Activated CD4-positive, alpha-beta T cell treated with anti-CD3 and anti-CD28 coated beads for 36 hours (primary cell): ENCODE measurements at regions not wholly inside any gene's neighbourhood (a gene's known extent, or its start where the extent isn't known, plus 50 kb on each side); places are given as distances from the start of the nearest gene placed in this dataset.
A peak's percentile ranks its signal among the peaks of the same experiment; 100 is the strongest.
"Not testable (repeated sequence)": the region's sequence is repeated elsewhere in the genome, so short reads cannot be mapped to it uniquely, and the experiment has no call there.

Experiments used
- ATAC-seq: fragments of 200-7000 bp; cut with Tn5 transposase; one replicate; pipeline ENCODE4 v1.10.0; 2021; ENCODE audit warnings: mild to moderate bottlenecking, moderate library complexity
- CTCF ChIA-PET: fragments of 350-600 bp; sonication (Branson Sonifier 250); formaldehyde crosslinking; loops from one replicate; lab custom pipeline; 2021; ENCODE audit warnings: antibody characterized with exemption; lab: Charles Lee
- POLR2A ChIA-PET: fragments of 350-600 bp; sonication (Branson Sonifier 250); formaldehyde crosslinking; loops from one replicate; lab custom pipeline; 2021; ENCODE audit warnings: antibody characterized with exemption, inconsistent platforms; lab: Charles Lee
- DNase-seq: peaks from one replicate; pipeline ENCODE4 v3.0.0-alpha.2; 2020
- H3K27ac Mint-ChIP-seq: one replicate; pipeline ENCODE4 v1.8.0; 2021; ENCODE audit warnings: mixed read lengths
- H3K27me3 Mint-ChIP-seq: one replicate; pipeline ENCODE4 v1.8.0; 2021; ENCODE audit warnings: mixed read lengths
- H3K36me3 Mint-ChIP-seq: one replicate; pipeline ENCODE4 v1.8.0; 2021; ENCODE audit warnings: low read depth, mixed read lengths
- H3K4me1 Mint-ChIP-seq: one replicate; pipeline ENCODE4 v1.8.0; 2021; ENCODE audit warnings: mixed read lengths
- H3K4me3 Mint-ChIP-seq: one replicate; pipeline ENCODE4 v1.8.0; 2021; ENCODE audit warnings: mild to moderate bottlenecking, moderate library complexity, mixed read lengths
- H3K9me3 Mint-ChIP-seq: one replicate; pipeline ENCODE4 v1.8.0; 2021; ENCODE audit warnings: low read depth, mixed read lengths
- intact Hi-C, 2 experiments: fragments of 100-400 bp; cut with DNase I in 1 of 2; cut with micrococcal nuclease in 1 of 2; formaldehyde crosslinking; loops; one replicate each; pipeline versions ENCODE4 v1.14.2 to v1.15.1; 2022 to 2024; cut with DNase I, micrococcal nuclease

- peaks cover 31% of the 10 kb centered on the region for H3K9me3 Mint-ChIP-seq
- CTCF ChIA-PET, result no interaction called here
- ATAC-seq (no peak), DNase-seq (no peak)
- POLR2A ChIA-PET, result no interaction called here
- peaks cover 2% of the 10 kb centered on the region for H3K4me1 Mint-ChIP-seq
- intact Hi-C loops, result no loop called here
- peaks cover 56% of the 10 kb centered on the region for H3K27me3 Mint-ChIP-seq
- H3K4me3 Mint-ChIP-seq, result no peak overlapping the region
- H3K36me3 Mint-ChIP-seq, result peaks cover 6% of the 10 kb centered on the region
- H3K27ac Mint-ChIP-seq, result no peak overlapping the region
Measured at GRCh38 chr3:194900854-194901522, 215.3 kb downstream of the FAM43A start.

DNA sequence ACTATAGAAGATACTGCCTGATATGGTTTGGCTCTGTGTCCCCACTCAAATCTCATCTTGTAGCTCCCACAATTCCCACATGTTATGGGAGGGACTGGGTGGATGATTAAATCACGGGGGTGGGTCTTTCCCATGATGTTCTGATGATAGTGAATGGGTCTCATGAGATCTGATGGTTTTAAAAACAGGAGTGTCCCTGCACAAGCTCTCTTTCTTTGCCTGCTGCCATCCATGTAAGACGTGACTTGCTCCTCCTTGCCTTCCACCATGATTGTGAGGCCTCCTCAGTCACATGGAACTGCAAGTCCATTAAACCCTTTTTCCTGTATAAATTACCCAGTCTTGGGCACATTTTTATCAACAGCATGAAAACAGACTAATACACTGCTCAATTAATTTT, 217.8 kb downstream of the FAM43A start:
- intact Hi-C loops, ATAC-seq, H3K4me1 Mint-ChIP-seq, DNase-seq, H3K27ac Mint-ChIP-seq, H3K36me3 Mint-ChIP-seq, H3K4me3 Mint-ChIP-seq, POLR2A ChIA-PET: not testable (repeated sequence)
- peaks cover 25% of the 10 kb centered on the region for H3K9me3 Mint-ChIP-seq
- peaks cover 39% of the 10 kb centered on the region for H3K27me3 Mint-ChIP-seq
- CTCF ChIA-PET, result interaction anchor here (1.6 kb wide), 1 partner anchor 221 kb away, joined by 5 read pairs; no protein-coding TSS in a partner anchor

- CTCF ChIA-PET, H3K27ac Mint-ChIP-seq, H3K4me1 Mint-ChIP-seq, intact Hi-C loops, DNase-seq, ATAC-seq, H3K4me3 Mint-ChIP-seq, H3K36me3 Mint-ChIP-seq, POLR2A ChIA-PET: not testable (repeated sequence)
- Mint-ChIP-seq H3K9me3 (peaks cover 15% of the 10 kb centered on the region), H3K27me3 (peaks cover 31% of the 10 kb centered on the region)
Measured at GRCh38 chr3:194904999-194905398, 219.3 kb downstream of the FAM43A start.

DNA sequence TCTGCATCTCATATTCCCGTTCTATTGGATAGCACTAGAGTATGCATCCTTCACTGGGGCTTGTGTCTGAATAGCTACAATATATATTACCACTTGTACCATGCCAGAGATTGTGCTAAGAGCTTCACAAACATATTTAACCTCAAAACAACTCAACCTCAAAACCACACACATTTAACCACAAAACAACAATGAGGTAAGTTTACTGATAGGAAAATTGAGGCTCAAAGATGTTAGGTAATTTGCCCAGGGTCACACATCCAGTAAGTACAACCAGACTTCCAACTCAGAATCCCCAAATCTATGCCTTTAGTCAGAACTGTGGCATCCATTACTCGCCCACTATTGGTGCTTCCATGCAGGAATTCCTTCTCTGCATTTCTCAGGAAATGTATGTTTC, 220.0 kb downstream of the FAM43A start:
- intact Hi-C loops, result no loop called here
- H3K4me3 Mint-ChIP-seq, result no peak overlapping the region
- DNase-seq, result no peak
- ATAC-seq, result no peak
- H3K27me3 Mint-ChIP-seq, result peaks cover 24% of the 10 kb centered on the region
- H3K27ac Mint-ChIP-seq, result no peak overlapping the region
- peaks cover 8% of the 10 kb centered on the region for H3K9me3 Mint-ChIP-seq
- ChIA-PET CTCF (no interaction called here), POLR2A (no interaction called here)
- H3K4me1 Mint-ChIP-seq, result peaks cover 5% of the 10 kb centered on the region
- peaks cover 2% of the 10 kb centered on the region for H3K36me3 Mint-ChIP-seq

DNA sequence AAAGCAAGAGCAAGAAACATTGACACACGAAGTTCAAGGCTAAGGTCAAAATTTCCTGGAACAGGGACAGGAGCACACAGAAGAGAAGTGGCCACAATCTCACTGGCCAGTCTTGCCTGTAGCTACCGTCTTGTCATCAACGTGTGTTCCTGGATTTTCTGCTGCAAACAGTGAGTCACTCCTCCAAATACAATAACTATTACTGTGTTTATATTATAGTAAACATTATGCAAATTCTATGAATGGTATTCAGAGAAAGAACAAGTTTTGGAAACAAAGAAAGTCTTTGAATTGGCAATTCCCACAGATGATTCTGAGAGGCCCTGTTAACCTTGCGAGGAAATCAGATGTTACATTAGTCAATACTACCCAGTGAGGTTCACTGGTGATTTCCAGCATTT, 220.5 kb downstream of the FAM43A start:
- Mint-ChIP-seq H3K4me3 (no peak overlapping the region), H3K9me3 (peaks cover 7% of the 10 kb centered on the region), H3K36me3 (peaks cover 2% of the 10 kb centered on the region), H3K27me3 (peaks cover 21% of the 10 kb centered on the region), H3K4me1 (peaks cover 5% of the 10 kb centered on the region), H3K27ac (no peak overlapping the region)
- ATAC-seq, result peak; percentile 44
- intact Hi-C loops, result no loop called here
- no peak for DNase-seq
- ChIA-PET CTCF (interaction anchor here (1.4 kb wide), 1 partner anchor 15 kb away, joined by 4 read pairs; no protein-coding TSS in a partner anchor), POLR2A (no interaction called here)

GRCh38 chr3:194906970-194907629, 221.4 kb downstream of the FAM43A start:
- H3K4me3 Mint-ChIP-seq, result no peak overlapping the region
- ATAC-seq (peak; percentile 51), DNase-seq (peak; percentile 16)
- POLR2A ChIA-PET, result interaction anchor here (0.6 kb wide), 1 partner anchor 46 kb away, joined by 8 read pairs; no protein-coding TSS in a partner anchor
- peaks cover 5% of the 10 kb centered on the region for H3K4me1 Mint-ChIP-seq
- H3K27ac Mint-ChIP-seq, result no peak overlapping the region
- H3K27me3 Mint-ChIP-seq, result peaks cover 15% of the 10 kb centered on the region
- H3K9me3 Mint-ChIP-seq, result peaks cover 7% of the 10 kb centered on the region
- CTCF ChIA-PET, result interaction anchor here (1.4 kb wide), 1 partner anchor 15 kb away, joined by 4 read pairs; no protein-coding TSS in a partner anchor
- intact Hi-C loops, result no loop called here
- peaks cover 2% of the 10 kb centered on the region for H3K36me3 Mint-ChIP-seq

DNA sequence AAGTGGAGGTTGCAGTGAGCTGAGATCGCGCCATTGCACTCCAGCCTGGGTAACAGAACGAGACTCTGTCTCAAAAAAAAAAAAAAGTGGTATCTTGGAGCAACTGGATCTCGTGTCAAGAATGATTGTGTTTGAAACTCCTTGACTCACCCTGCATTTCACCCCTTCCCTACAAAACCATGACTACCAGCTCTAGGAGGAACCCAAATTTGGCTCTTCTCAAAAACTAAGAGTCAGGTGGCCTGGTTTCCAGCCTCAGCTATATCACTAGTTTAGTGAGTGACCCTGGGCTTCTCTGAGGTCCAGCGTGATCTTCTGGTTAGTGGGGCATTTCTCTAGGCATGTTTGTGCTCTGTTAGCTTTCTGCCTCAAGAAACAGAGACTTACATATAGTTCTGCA, 222.1 kb downstream of the FAM43A start:
- H3K4me1 Mint-ChIP-seq, result peaks cover 5% of the 10 kb centered on the region
- H3K9me3 Mint-ChIP-seq, result peaks cover 7% of the 10 kb centered on the region
- H3K4me3 Mint-ChIP-seq, result no peak overlapping the region
- ATAC-seq (no peak), DNase-seq (no peak)
- ChIA-PET CTCF (no interaction called here), POLR2A (interaction anchor here (0.6 kb wide), 3 partner anchors 10 to 561 kb away, joined by 3 to 8 read pairs (median 5); no protein-coding TSS in a partner anchor)
- intact Hi-C loops, result no loop called here
- H3K36me3 Mint-ChIP-seq, result peaks cover 2% of the 10 kb centered on the region
- H3K27ac Mint-ChIP-seq, result no peak overlapping the region
- H3K27me3 Mint-ChIP-seq, result peaks cover 13% of the 10 kb centered on the region

- peaks cover 18% of the 10 kb centered on the region for H3K27me3 Mint-ChIP-seq
- no peak for ATAC-seq
- POLR2A ChIA-PET, result no interaction called here
Measured at GRCh38 chr3:194908496-194908895, 222.8 kb downstream of the FAM43A start.

DNA sequence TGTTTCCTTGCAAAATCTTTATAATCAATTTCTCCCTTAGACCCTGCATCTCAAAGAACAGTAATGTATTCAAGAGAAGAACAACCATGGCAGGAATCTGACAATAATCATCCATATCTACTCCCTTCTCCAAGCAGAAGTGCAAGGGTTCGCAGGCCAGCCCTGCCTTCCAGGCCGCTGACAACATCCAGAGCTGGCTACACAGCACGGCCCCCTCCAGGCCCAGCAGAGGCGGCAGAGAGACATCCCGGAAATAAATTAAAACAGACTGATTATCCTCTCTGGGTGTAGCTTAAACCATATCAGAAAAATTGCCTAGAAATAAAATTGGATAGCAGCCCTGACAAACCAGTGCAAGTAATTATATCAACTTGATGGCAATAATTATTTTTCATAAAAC, 223.3 kb downstream of the FAM43A start:
- no peak for DNase-seq
- ATAC-seq, result no peak
- intact Hi-C loops, result no loop called here
- peaks cover 18% of the 10 kb centered on the region for H3K27me3 Mint-ChIP-seq
- peaks cover 2% of the 10 kb centered on the region for H3K36me3 Mint-ChIP-seq
- ChIA-PET CTCF (interaction anchor here (0.6 to 1.1 kb wide), 2 partner anchors 238 to 423 kb away, joined by 3 to 4 read pairs; no protein-coding TSS in a partner anchor), POLR2A (no interaction called here)
- no peak overlapping the region for H3K4me3 Mint-ChIP-seq
- peaks cover 5% of the 10 kb centered on the region for H3K4me1 Mint-ChIP-seq
- peaks cover 4% of the 10 kb centered on the region for H3K9me3 Mint-ChIP-seq
- H3K27ac Mint-ChIP-seq, result no peak overlapping the region

More at GRCh38 chr3:194908496-194908895, 222.8 kb downstream of the FAM43A start:
- peaks cover 5% of the 10 kb centered on the region for H3K9me3 Mint-ChIP-seq
- DNase-seq, result no peak
- intact Hi-C loops, result no loop called here
- H3K27ac Mint-ChIP-seq, result no peak overlapping the region
- no peak overlapping the region for H3K4me3 Mint-ChIP-seq
- CTCF ChIA-PET, result interaction anchor here (0.6 to 1.1 kb wide), 2 partner anchors 237 to 423 kb away, joined by 3 to 4 read pairs; no protein-coding TSS in a partner anchor
- H3K36me3 Mint-ChIP-seq, result peaks cover 2% of the 10 kb centered on the region
- H3K4me1 Mint-ChIP-seq, result peaks cover 5% of the 10 kb centered on the region

DNA sequence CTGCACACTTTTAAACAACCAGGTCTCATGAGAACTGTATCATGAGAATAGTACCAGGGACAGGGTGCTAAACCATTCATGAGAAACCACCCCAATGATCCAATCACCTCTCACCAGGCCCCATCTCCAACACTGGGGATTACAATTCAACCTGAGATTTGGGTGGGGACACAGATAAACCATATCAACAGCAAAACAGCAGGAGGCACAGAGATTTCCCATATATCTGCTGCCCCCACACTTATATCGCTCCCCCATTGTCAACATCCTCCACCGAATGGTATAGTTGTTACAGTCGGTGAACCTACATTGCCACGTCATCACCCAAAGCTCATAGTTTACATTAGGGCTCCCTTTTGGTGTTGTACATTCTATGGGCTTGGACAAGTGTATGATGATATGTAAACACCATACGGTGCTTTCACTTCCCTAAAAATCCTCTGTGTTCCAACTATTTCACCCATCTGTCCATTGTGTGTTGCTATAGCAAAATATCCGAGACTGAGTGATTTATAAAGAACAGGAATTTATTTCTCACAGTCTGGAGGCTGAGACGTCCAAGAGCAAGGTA, 224.8 kb downstream of the FAM43A start:
- no peak overlapping the region for H3K27ac Mint-ChIP-seq
- H3K4me1 Mint-ChIP-seq, result peaks cover 5% of the 10 kb centered on the region
- intact Hi-C loops, result no loop called here
- ChIA-PET POLR2A (no interaction called here), CTCF (no interaction called here)
- H3K9me3 Mint-ChIP-seq, result no peaks in the 10 kb centered on the region
- DNase-seq (no peak), ATAC-seq (no peak)
- peaks cover 21% of the 10 kb centered on the region for H3K27me3 Mint-ChIP-seq
- no peaks in the 10 kb centered on the region for H3K36me3 Mint-ChIP-seq
- H3K4me3 Mint-ChIP-seq, result no peak overlapping the region

- Mint-ChIP-seq H3K9me3 (peaks cover 3% of the 10 kb centered on the region), H3K4me1 (no peaks in the 10 kb centered on the region), H3K36me3 (no peaks in the 10 kb centered on the region), H3K4me3 (no peak overlapping the region), H3K27ac (no peak overlapping the region), H3K27me3 (peaks cover 21% of the 10 kb centered on the region)
- POLR2A ChIA-PET, result no interaction called here
- ATAC-seq (no peak), DNase-seq (no peak)
- intact Hi-C loops, result no loop called here
- CTCF ChIA-PET, result no interaction called here
Measured at GRCh38 chr3:194913316-194913715, 227.6 kb downstream of the FAM43A start.
